Omental fat pad (tissue), 3 donors: ENCODE measurements at regions not wholly inside any gene's neighbourhood (a gene's known extent, or its start where the extent isn't known, plus 50 kb on each side); places are given as distances from the start of the nearest gene placed in this dataset.

Source experiments
- ATAC-seq: fragments of 150-250 bp; one replicate; pipeline ENCODE4 v1.9.1; 2016; ENCODE audit warnings: mild to moderate bottlenecking, moderate library complexity; ENCODE audit not compliant: low FRiP score
- DNase-seq: peaks from one replicate; pipeline ENCODE4 v3.0.0-alpha.2; 2019; ENCODE audit warnings: low spot score
- CTCF ChIP-seq, 3 donors: fragments of 450-650 bp; IDR thresholded peaks; one replicate each; pipeline ENCODE4 v1.5.1; 2016 to 2017; ENCODE audit warnings: antibody characterized with exemption in 3 of 3, mild to moderate bottlenecking in 3 of 3, moderate library complexity in 2 of 3

- DNase-seq (no peak), ATAC-seq (no peak)
- no peak for TF ChIP-seq CTCF (IDR thresholded peaks at IDR 0.05)
Measured at GRCh38 chr1:165036403-165036802, 320.1 kb downstream of the LMX1A start.

GRCh38 chr1:165034136-165034809 is 322.2 kb downstream of the LMX1A start:
- ATAC-seq, result peak; percentile 48
- TF ChIP-seq CTCF (IDR thresholded peaks at IDR 0.05), result no peak

DNA sequence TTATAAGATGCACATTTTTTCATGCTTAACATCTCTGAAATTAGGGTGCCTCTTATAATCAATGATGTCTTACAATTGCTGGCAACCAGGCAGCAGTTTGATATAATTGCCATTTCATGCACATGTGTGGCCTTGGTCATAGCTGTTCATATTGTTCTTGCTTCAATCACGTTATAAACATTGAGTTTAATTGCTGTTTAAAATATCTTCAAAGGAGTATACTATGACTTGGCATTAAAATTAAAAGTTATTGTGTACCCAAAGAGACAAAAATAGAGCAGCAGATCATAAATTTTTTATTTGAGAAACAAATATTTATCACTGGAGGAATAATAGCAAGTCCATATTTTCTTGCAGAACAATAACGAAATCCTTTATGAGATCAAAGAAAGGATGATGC is 325.5 kb downstream of the LMX1A start:
- ATAC-seq, result no peak
- no peak for TF ChIP-seq CTCF (IDR thresholded peaks at IDR 0.05)
- DNase-seq, result no peak

More at GRCh38 chr1:165034136-165034809, 322.2 kb downstream of the LMX1A start:
- DNase-seq, result no peak

DNA sequence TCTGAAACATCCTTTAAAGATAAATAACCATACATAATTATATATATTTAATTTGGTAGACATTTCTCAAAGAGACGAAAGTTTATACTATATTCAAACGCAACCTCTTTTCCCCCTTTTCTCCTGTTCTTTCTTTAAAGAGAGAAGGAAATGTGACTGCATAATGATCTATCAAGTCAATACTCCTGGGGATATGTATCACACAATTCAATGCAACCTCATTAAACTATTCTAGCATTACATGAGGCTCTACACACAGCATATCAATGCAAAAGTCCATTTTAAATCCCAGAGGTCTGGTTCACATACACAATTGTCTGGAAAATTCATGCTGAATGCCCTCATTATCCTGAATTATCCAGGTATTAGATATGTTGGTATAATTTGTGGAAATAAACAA is 330.7 kb downstream of the LMX1A start:
- ATAC-seq, result no peak
- no peak for TF ChIP-seq CTCF (IDR thresholded peaks at IDR 0.05)

DNA sequence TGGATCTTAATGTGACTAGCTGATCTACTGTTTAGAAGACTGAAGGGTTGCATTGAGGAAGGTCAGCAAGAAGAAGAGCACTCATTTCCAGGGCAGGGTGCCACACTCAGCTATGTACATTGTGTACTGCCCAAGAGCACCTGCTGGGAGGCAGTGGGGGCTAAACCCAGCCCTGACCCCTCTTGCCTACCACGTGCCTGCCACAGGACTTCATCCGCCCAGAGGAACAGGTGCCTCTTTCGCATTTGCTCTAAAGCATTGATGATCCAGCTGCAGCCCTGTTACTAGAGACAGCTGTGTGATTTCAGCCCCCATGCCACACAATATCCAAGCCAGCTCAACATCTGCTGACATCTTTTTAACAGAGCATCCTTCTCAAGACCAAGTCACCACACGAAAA is 341.8 kb downstream of the LMX1A start:
- DNase-seq (no peak), ATAC-seq (no peak)
- TF ChIP-seq CTCF (IDR thresholded peaks at IDR 0.05), result no peak

More for the DNA sequence above, 330.7 kb downstream of the LMX1A start:
- no peak for DNase-seq

GRCh38 chr1:165011991-165012531 is 344.5 kb downstream of the LMX1A start:
- ATAC-seq (no peak), DNase-seq (no peak)
- TF ChIP-seq CTCF (IDR thresholded peaks at IDR 0.05), result no peak

DNA sequence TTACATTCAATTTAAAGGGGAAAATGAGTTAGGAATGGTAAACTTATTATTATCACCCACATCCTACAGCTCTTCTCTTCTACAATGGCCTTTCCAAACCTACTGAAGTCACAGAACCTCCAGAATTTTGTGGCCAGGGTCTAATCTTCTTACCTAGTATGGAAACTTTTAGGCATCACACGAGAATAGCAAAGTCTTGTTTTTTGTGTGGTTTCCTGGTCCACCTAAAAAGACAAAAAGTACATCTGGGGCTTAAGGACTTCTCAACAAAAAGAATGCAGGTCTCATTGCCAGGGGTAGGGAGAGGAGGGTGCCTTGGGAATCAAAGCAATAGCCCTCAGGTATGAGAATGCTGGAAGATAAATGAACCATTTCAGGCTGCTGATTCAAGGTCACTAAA is 345.3 kb downstream of the LMX1A start:
- no peak for TF ChIP-seq CTCF (IDR thresholded peaks at IDR 0.05)
- ATAC-seq (no peak), DNase-seq (no peak)
